RWPE2 (cell line): ENCODE measurements at regions not wholly inside any gene's neighbourhood (a gene's known extent, or its start where the extent isn't known, plus 50 kb on each side); places are given as distances from the start of the nearest gene placed in this dataset.

Experiments used
- ATAC-seq: fragments of 200-7000 bp; cut with Tn5 transposase; 3 replicates; pipeline ENCODE4 v1.9.1; 2021; ENCODE audit warnings: low read depth
- DNase-seq: peaks from one replicate; pipeline ENCODE4 v3.0.0-alpha.2; 2020; ENCODE audit warnings: low spot score
- H3K27ac ChIP-seq: fragments of 450-650 bp; 2 replicates; pipeline ENCODE4 v1.5.1; 2017; ENCODE audit warnings: mild to moderate bottlenecking; ENCODE audit not compliant: poor library complexity, severe bottlenecking
- H3K27me3 ChIP-seq: fragments of 250-450 bp; sonication (Bioruptor Pico); 2 replicates; pipeline ENCODE4 v1.5.1; 2021; ENCODE audit warnings: mild to moderate bottlenecking, moderate library complexity; ENCODE audit not compliant: insufficient read depth, poor library complexity, severe bottlenecking
- H3K36me3 ChIP-seq: fragments of 250-450 bp; sonication (Bioruptor Pico); 2 replicates; pipeline ENCODE4 v1.5.1; 2020; ENCODE audit warnings: low read depth, mild to moderate bottlenecking, moderate library complexity
- H3K4me1 ChIP-seq: fragments of 250-450 bp; sonication (Bioruptor Pico); 2 replicates; pipeline ENCODE4 v1.5.1; 2021; ENCODE audit warnings: mild to moderate bottlenecking, moderate library complexity; ENCODE audit not compliant: insufficient read depth, poor library complexity, severe bottlenecking
- H3K4me3 ChIP-seq: fragments of 250-450 bp; sonication (Bioruptor Pico); 2 replicates; pipeline ENCODE4 v1.5.1; 2021; ENCODE audit warnings: mild to moderate bottlenecking, moderate library complexity; ENCODE audit not compliant: severe bottlenecking
- H3K9me3 ChIP-seq: fragments of 250-450 bp; sonication (Bioruptor Pico); 2 replicates; pipeline ENCODE4 v1.5.1; 2021; ENCODE audit warnings: mild to moderate bottlenecking, moderate library complexity; ENCODE audit not compliant: severe bottlenecking
- TF ChIP-seq, protein P1 (sequence below): fragments of 450-650 bp; IDR thresholded peaks from one replicate; pipeline ENCODE4 v1.5.1; 2017; ENCODE audit warnings: mild to moderate bottlenecking, moderate library complexity; ENCODE audit not compliant: poor library complexity, severe bottlenecking

DNA sequence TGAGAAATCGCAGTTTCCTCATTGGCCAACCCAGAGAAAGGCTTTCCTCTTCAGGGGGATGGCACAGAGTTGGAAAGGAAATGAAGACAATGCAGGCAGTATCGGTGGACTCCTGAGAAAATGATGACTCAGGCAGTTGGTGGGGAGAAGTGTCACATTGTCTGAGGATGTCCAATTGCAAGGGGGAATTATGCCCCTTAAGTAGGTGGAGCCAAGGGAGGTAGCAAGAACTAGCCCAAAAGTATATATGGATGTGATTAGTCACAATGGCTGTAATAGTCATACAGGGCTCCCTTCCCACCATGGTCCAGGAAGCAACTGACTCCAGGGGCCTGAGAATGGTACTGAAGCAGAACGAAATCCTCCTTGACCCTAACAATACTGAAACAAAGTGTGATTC lies 58.3 kb upstream of the EGFR start:
- ATAC-seq (peak; percentile 79), DNase-seq (no peak)
- TF ChIP-seq, protein P1, sequence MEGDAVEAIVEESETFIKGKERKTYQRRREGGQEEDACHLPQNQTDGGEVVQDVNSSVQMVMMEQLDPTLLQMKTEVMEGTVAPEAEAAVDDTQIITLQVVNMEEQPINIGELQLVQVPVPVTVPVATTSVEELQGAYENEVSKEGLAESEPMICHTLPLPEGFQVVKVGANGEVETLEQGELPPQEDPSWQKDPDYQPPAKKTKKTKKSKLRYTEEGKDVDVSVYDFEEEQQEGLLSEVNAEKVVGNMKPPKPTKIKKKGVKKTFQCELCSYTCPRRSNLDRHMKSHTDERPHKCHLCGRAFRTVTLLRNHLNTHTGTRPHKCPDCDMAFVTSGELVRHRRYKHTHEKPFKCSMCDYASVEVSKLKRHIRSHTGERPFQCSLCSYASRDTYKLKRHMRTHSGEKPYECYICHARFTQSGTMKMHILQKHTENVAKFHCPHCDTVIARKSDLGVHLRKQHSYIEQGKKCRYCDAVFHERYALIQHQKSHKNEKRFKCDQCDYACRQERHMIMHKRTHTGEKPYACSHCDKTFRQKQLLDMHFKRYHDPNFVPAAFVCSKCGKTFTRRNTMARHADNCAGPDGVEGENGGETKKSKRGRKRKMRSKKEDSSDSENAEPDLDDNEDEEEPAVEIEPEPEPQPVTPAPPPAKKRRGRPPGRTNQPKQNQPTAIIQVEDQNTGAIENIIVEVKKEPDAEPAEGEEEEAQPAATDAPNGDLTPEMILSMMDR: no peak
- peaks cover 2% of the 10 kb centered on the region for H3K9me3 ChIP-seq
- peak overlapping the region; percentile 97 for H3K27ac ChIP-seq
- peaks cover 20% of the 10 kb centered on the region for H3K4me1 ChIP-seq
- no peaks in the 10 kb centered on the region; the same call in 1 of the 2 replicates for H3K36me3 ChIP-seq
- H3K4me3 ChIP-seq: no peak overlapping the region
- H3K27me3 ChIP-seq: no peaks in the 10 kb centered on the region

DNA sequence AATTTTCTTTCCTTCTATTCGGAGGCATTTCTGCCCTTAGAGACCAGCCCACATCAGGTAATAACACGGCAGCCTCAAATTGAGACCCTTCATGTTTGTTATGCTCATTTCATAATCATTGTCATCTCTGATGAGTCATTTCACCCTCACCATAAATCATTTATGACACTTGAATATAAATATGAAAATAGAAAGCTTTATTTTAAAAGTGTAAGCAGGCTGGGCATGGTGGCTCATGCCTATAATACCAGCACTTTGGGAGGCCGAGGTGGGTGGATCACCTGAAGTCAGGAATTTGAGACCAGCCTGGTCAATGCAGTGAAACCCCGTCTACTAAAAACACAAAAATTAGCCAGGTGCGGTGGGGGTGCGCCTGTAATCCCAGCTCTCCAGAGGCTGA lies 57.4 kb upstream of the EGFR start:
- DNase-seq: no peak
- H3K4me1 ChIP-seq: peaks cover 25% of the 10 kb centered on the region
- H3K36me3 ChIP-seq: no peaks in the 10 kb centered on the region; the same call in 1 of the 2 replicates
- ATAC-seq: peak; percentile 57
- peaks cover 2% of the 10 kb centered on the region for H3K9me3 ChIP-seq
- H3K27me3 ChIP-seq: no peaks in the 10 kb centered on the region
- peak overlapping the region; percentile 97 for H3K27ac ChIP-seq
- TF ChIP-seq, protein P1: no peak
- H3K4me3 ChIP-seq: no peak overlapping the region

GRCh38 chr7:54963155-54963554 lies 55.7 kb upstream of the EGFR start:
- Histone ChIP-seq H3K4me3 (no peak overlapping the region), H3K9me3 (peaks cover 2% of the 10 kb centered on the region), H3K27ac (peak overlapping the region; percentile 97), H3K36me3 (no peaks in the 10 kb centered on the region; the same call in 1 of the 2 replicates), H3K4me1 (peaks cover 40% of the 10 kb centered on the region), H3K27me3 (no peaks in the 10 kb centered on the region)
- ATAC-seq (no peak), DNase-seq (no peak)
- TF ChIP-seq, protein P1: no peak

DNA sequence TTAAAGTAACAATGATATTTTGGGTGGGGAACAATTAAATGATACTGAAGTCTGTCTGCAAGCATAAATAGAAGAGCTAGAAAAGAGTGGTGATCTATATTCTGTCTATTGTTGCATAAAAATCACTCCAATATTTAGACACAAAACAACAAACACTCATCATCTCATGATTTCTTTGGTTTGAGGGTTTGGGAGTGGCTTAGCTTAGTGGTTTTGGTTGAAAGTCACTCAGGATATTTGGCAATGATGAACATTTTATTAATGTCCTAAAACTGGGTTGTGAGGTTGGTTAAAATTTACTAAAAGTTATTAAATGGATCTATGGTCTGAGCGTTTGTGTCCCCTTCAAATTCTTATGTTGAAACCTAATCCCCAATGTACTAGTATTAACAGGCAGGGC lies 54.7 kb upstream of the EGFR start:
- no peaks in the 10 kb centered on the region for H3K27me3 ChIP-seq
- H3K4me3 ChIP-seq: no peak overlapping the region
- H3K9me3 ChIP-seq: peaks cover 2% of the 10 kb centered on the region
- DNase-seq: no peak
- no peak for ATAC-seq
- peaks cover 49% of the 10 kb centered on the region for H3K4me1 ChIP-seq
- TF ChIP-seq, protein P1: no peak
- H3K36me3 ChIP-seq: no peaks in the 10 kb centered on the region; the same call in 1 of the 2 replicates
- peak overlapping the region; percentile 97 for H3K27ac ChIP-seq

- Histone ChIP-seq H3K36me3 (no peaks in the 10 kb centered on the region; the same call in 1 of the 2 replicates), H3K4me1 (peaks cover 40% of the 10 kb centered on the region), H3K27ac (peak overlapping the region; percentile 97), H3K4me3 (no peak overlapping the region), H3K27me3 (no peaks in the 10 kb centered on the region), H3K9me3 (peaks cover 3% of the 10 kb centered on the region)
- TF ChIP-seq, protein P1: no peak
- DNase-seq: peak; percentile 91
- ATAC-seq: peak; percentile 91
These were observed 51.4 kb upstream of the EGFR start for GRCh38 chr7:54967377-54967776.
